Astrocyte (in vitro differentiated cells and primary cell): ENCODE measurements at regions not wholly inside any gene's neighbourhood (a gene's known extent, or its start where the extent isn't known, plus 50 kb on each side); places are given as distances from the start of the nearest gene placed in this dataset.

Source experiments
- EZH2 ChIP-seq: IDR thresholded peaks from 2 replicates; pipeline ENCODE4 v1.6.1; 2012; ENCODE audit warnings: mild to moderate bottlenecking, low read length, inconsistent platforms; ENCODE audit not compliant: insufficient read depth
- TF ChIP-seq, protein P1 (sequence below): IDR thresholded peaks from 2 replicates; pipeline ENCODE4 v1.5.1; 2011; ENCODE audit warnings: low read depth, mild to moderate bottlenecking, inconsistent platforms, low read length, moderate library complexity; ENCODE audit not compliant: insufficient read depth

DNA sequence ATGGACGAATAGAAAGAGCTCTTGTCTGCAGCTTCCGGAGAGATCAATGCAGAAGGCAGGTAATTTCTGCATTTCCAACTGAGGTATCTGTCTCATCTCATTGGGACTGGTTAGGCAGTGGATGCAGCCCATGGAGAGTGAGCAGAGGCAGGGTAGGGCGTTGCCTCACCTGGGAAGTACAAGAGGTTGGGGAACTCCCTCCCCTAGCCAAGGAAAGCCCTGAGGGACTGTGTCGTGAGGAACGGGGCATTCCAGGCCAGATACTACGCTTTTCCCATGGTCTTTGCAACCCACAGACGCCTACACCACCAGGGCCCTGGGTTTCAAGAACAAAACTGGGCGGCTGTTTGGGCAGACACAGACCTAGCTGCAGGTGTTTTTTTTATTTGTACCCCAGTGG lies 186.3 kb downstream of the ETV1 start:
- TF ChIP-seq, protein P1, sequence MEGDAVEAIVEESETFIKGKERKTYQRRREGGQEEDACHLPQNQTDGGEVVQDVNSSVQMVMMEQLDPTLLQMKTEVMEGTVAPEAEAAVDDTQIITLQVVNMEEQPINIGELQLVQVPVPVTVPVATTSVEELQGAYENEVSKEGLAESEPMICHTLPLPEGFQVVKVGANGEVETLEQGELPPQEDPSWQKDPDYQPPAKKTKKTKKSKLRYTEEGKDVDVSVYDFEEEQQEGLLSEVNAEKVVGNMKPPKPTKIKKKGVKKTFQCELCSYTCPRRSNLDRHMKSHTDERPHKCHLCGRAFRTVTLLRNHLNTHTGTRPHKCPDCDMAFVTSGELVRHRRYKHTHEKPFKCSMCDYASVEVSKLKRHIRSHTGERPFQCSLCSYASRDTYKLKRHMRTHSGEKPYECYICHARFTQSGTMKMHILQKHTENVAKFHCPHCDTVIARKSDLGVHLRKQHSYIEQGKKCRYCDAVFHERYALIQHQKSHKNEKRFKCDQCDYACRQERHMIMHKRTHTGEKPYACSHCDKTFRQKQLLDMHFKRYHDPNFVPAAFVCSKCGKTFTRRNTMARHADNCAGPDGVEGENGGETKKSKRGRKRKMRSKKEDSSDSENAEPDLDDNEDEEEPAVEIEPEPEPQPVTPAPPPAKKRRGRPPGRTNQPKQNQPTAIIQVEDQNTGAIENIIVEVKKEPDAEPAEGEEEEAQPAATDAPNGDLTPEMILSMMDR: no peak
- TF ChIP-seq EZH2: no peak
